HepG2 (cell line): ENCODE measurements at regions not wholly inside any gene's neighbourhood (a gene's known extent, or its start where the extent isn't known, plus 50 kb on each side); places are given as distances from the start of the nearest gene placed in this dataset.

Experiments used
- ARID4A ChIP-seq: sonication (generic); formaldehyde crosslinking; IDR thresholded peaks from 2 replicates; pipeline ENCODE4 v1.5.0; 2020; ENCODE audit warnings: mild to moderate bottlenecking, missing genetic modification reagents, borderline replicate concordance
- BCL6 ChIP-seq: IDR thresholded peaks from 2 replicates; pipeline ENCODE4 v1.6.1; 2016; ENCODE audit warnings: missing genetic modification reagents, missing compliant biosample characterization
- EHMT2 ChIP-seq: fragments of 200-600 bp; sonication (generic); IDR thresholded peaks from 2 replicates; pipeline ENCODE4 v1.7.0; 2017; ENCODE audit warnings: antibody characterized with exemption, low read depth, low read length, borderline replicate concordance
- GMEB2 ChIP-seq: IDR thresholded peaks from 2 replicates; pipeline ENCODE4 v1.6.1; 2016; ENCODE audit warnings: missing biosample characterization, missing genetic modification reagents, low read depth
- HDAC6 ChIP-seq: fragments of 200-600 bp; sonication (generic); IDR thresholded peaks from 2 replicates; pipeline ENCODE4 v1.7.0; 2017; ENCODE audit warnings: mild to moderate bottlenecking, antibody characterized with exemption, low read length, low read depth
- IKZF1 ChIP-seq: fragments of 450-650 bp; IDR thresholded peaks from 2 replicates; pipeline ENCODE4 v1.7.1; 2016
- MYPOP ChIP-seq: sonication (generic); formaldehyde crosslinking; IDR thresholded peaks from 2 replicates; pipeline ENCODE4 v1.8.1; 2023; ENCODE audit warnings: mild to moderate bottlenecking, moderate library complexity, missing genetic modification reagents
- NFE2 ChIP-seq: sonication (generic); formaldehyde crosslinking; IDR thresholded peaks from 2 replicates; pipeline ENCODE4 v1.4.0; 2020; ENCODE audit warnings: missing genetic modification reagents
- NFIB ChIP-seq: sonication (generic); formaldehyde crosslinking; IDR thresholded peaks from 2 replicates; pipeline ENCODE4 v1.9.0; 2021; ENCODE audit warnings: missing genetic modification reagents, mild to moderate bottlenecking, borderline replicate concordance
- POLR2A ChIP-seq, 2 experiments: IDR thresholded peaks; 2 replicates each; pipeline ENCODE4 v1.6.1; 2011; ENCODE audit warnings: low read depth in 2 of 2, low read length in 2 of 2, mild to moderate bottlenecking in 1 of 2, moderate library complexity in 1 of 2; ENCODE audit not compliant: insufficient read depth in 1 of 2
- REPIN1 ChIP-seq: sonication (generic); formaldehyde crosslinking; IDR thresholded peaks from 2 replicates; pipeline ENCODE4 v1.8.0; 2022; ENCODE audit warnings: missing genetic modification reagents, low read depth, mild to moderate bottlenecking, borderline replicate concordance
- TBX3 ChIP-seq: fragments of 450-650 bp; IDR thresholded peaks from 2 replicates; pipeline ENCODE4 v1.6.1; 2017; ENCODE audit warnings: antibody characterized with exemption, mild to moderate bottlenecking, inconsistent platforms, borderline replicate concordance
- THAP9 ChIP-seq: sonication (generic); formaldehyde crosslinking; IDR thresholded peaks from 2 replicates; pipeline ENCODE4; 2020; ENCODE audit warnings: missing genetic modification reagents, mild to moderate bottlenecking, borderline replicate concordance
- TMF1 ChIP-seq: sonication (generic); formaldehyde crosslinking; IDR thresholded peaks from 2 replicates; pipeline ENCODE4 v1.8.1; 2022; ENCODE audit warnings: low read depth, missing genetic modification reagents
- XRCC5 ChIP-seq: fragments of 200-400 bp; formaldehyde crosslinking; optimal IDR thresholded peaks from 2 replicates; pipeline ENCODE3; 2017; ENCODE audit warnings: mild to moderate bottlenecking, low read length
- ZNF343 ChIP-seq: sonication (generic); formaldehyde crosslinking; IDR thresholded peaks from 2 replicates; pipeline ENCODE4 v1.4.0; 2020; ENCODE audit warnings: mild to moderate bottlenecking, missing genetic modification reagents
- ZNF709 ChIP-seq: sonication (generic); formaldehyde crosslinking; IDR thresholded peaks from 2 replicates; pipeline ENCODE4 v1.5.0; 2020; ENCODE audit warnings: mild to moderate bottlenecking, missing genetic modification reagents
- ZNF788 ChIP-seq: sonication (generic); formaldehyde crosslinking; IDR thresholded peaks from 2 replicates; pipeline ENCODE4 v1.5.0; 2020; ENCODE audit warnings: mild to moderate bottlenecking, missing genetic modification reagents, borderline replicate concordance
- TF ChIP-seq, protein P1 (sequence below): sonication (generic); formaldehyde crosslinking; IDR thresholded peaks from 2 replicates; pipeline ENCODE4 v1.9.0; 2021; ENCODE audit warnings: missing genetic modification reagents, borderline replicate concordance

DNA sequence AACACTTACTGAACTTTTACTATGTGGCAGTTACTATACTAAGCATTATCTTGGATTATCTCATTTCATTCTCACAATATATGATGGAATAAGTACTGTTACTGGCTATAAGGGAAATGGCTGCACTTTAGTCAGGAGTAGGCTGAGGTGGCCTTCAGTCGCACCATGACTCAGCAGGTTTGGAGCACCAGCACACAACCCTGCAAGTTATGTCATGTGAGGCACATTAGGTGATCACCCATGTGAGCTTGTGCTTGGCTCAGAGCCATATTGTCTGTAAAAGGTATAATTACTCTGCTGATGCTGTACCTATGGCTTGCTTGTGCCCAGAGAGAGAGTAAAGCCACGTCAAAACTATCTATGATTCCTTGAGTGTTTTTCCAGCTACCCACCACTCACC is 54.1 kb upstream of the TIPARP start (continued):
- TF ChIP-seq POLR2A (IDR thresholded peaks at IDR 0.05; ENCODE audit: insufficient read depth in 1 of 2, low read depth in 2 of 2, low read length in 2 of 2): no peak
- TF ChIP-seq TBX3: no peak
- no peak for TF ChIP-seq ARID4A
- no peak for TF ChIP-seq REPIN1 (CRISPR knock-in tag)
- TF ChIP-seq, protein P1, sequence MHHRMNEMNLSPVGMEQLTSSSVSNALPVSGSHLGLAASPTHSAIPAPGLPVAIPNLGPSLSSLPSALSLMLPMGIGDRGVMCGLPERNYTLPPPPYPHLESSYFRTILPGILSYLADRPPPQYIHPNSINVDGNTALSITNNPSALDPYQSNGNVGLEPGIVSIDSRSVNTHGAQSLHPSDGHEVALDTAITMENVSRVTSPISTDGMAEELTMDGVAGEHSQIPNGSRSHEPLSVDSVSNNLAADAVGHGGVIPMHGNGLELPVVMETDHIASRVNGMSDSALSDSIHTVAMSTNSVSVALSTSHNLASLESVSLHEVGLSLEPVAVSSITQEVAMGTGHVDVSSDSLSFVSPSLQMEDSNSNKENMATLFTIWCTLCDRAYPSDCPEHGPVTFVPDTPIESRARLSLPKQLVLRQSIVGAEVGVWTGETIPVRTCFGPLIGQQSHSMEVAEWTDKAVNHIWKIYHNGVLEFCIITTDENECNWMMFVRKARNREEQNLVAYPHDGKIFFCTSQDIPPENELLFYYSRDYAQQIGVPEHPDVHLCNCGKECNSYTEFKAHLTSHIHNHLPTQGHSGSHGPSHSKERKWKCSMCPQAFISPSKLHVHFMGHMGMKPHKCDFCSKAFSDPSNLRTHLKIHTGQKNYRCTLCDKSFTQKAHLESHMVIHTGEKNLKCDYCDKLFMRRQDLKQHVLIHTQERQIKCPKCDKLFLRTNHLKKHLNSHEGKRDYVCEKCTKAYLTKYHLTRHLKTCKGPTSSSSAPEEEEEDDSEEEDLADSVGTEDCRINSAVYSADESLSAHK (CRISPR knock-in tag): no peak
- no peak for TF ChIP-seq TMF1 (CRISPR knock-in tag)
- TF ChIP-seq MYPOP (CRISPR knock-in tag): no peak
- TF ChIP-seq IKZF1: no peak
- TF ChIP-seq NFIB (CRISPR knock-in tag): no peak
- TF ChIP-seq GMEB2 (CRISPR knock-in tag): no peak
- no peak for TF ChIP-seq ZNF709
- TF ChIP-seq THAP9 (CRISPR knock-in tag): no peak
- no peak for TF ChIP-seq ZNF343 (CRISPR knock-in tag)
- no peak for TF ChIP-seq EHMT2
- no peak for TF ChIP-seq XRCC5
- no peak for TF ChIP-seq HDAC6
- no peak for TF ChIP-seq ZNF788 (CRISPR knock-in tag)
- TF ChIP-seq BCL6 (CRISPR knock-in tag): no peak
- peak; percentile 90 for TF ChIP-seq NFE2
